BLaER1 (cell line): ENCODE measurements at regions not wholly inside any gene's neighbourhood (a gene's known extent, or its start where the extent isn't known, plus 50 kb on each side); places are given as distances from the start of the nearest gene placed in this dataset.

Experiments
- H3K27ac ChIP-seq: shearing (Covaris generic); formaldehyde crosslinking; 2 replicates; pipeline ENCODE4 v1.8.1; 2022
- H3K27me3 ChIP-seq: shearing (Covaris generic); formaldehyde crosslinking; 2 replicates; pipeline ENCODE4 v1.8.1; 2022
- H3K36me3 ChIP-seq: shearing (Covaris generic); formaldehyde crosslinking; 2 replicates; pipeline ENCODE4 v1.8.1; 2022
- H3K4me1 ChIP-seq: shearing (Covaris generic); formaldehyde crosslinking; 2 replicates; pipeline ENCODE4 v1.8.1; 2022
- H3K4me2 ChIP-seq: shearing (Covaris generic); formaldehyde crosslinking; 2 replicates; pipeline ENCODE4 v1.8.1; 2022
- H3K4me3 ChIP-seq: shearing (Covaris generic); formaldehyde crosslinking; 2 replicates; pipeline ENCODE4 v1.8.1; 2022
- H3K9ac ChIP-seq: shearing (Covaris generic); formaldehyde crosslinking; 2 replicates; pipeline ENCODE4 v1.8.1; 2022
- H3K9me3 ChIP-seq: shearing (Covaris generic); formaldehyde crosslinking; 2 replicates; pipeline ENCODE4 v1.8.1; 2022
- H4K20me1 ChIP-seq: shearing (Covaris generic); formaldehyde crosslinking; 2 replicates; pipeline ENCODE4 v1.8.1; 2022
- Cebpa-rat ChIP-seq: shearing (Covaris generic); IDR thresholded peaks from 2 replicates; pipeline ENCODE4 v1.8.1; 2022

- Histone ChIP-seq H3K9me3 (no peaks in the 10 kb centered on the region), H3K27ac (no peak overlapping the region), H4K20me1 (no peaks in the 10 kb centered on the region), H3K4me2 (no peak overlapping the region), H3K4me1 (no peaks in the 10 kb centered on the region), H3K9ac (no peak overlapping the region), H3K27me3 (no peaks in the 10 kb centered on the region), H3K4me3 (no peak overlapping the region), H3K36me3 (no peaks in the 10 kb centered on the region)
- TF ChIP-seq Cebpa-rat = no peak
These were observed 403.5 kb upstream of the RNF32 start for GRCh38 chr7:156236936-156237599.

- Histone ChIP-seq H3K27me3 (no peaks in the 10 kb centered on the region), H3K9me3 (no peaks in the 10 kb centered on the region), H3K36me3 (no peaks in the 10 kb centered on the region)
These were observed 404.2 kb upstream of the RNF32 start for GRCh38 chr7:156236181-156236889.

GRCh38 chr7:156234666-156235494 is 405.7 kb upstream of the RNF32 start:
- Histone ChIP-seq H3K9ac (no peak overlapping the region), H3K27ac (no peak overlapping the region), H3K9me3 (no peaks in the 10 kb centered on the region), H4K20me1 (no peaks in the 10 kb centered on the region), H3K27me3 (no peaks in the 10 kb centered on the region), H3K4me1 (no peaks in the 10 kb centered on the region), H3K4me2 (no peak overlapping the region), H3K4me3 (no peak overlapping the region), H3K36me3 (no peaks in the 10 kb centered on the region)
- no peak for TF ChIP-seq Cebpa-rat

More at GRCh38 chr7:156236181-156236889, 404.2 kb upstream of the RNF32 start:
- Histone ChIP-seq H3K4me1 (no peaks in the 10 kb centered on the region), H3K4me2 (no peak overlapping the region), H3K27ac (no peak overlapping the region), H3K9ac (no peak overlapping the region), H3K4me3 (no peak overlapping the region), H4K20me1 (no peaks in the 10 kb centered on the region)
- no peak for TF ChIP-seq Cebpa-rat

- Histone ChIP-seq H3K4me1 (no peaks in the 10 kb centered on the region), H3K27ac (no peak overlapping the region), H3K9ac (no peak overlapping the region), H3K36me3 (no peaks in the 10 kb centered on the region), H3K4me2 (no peak overlapping the region), H3K4me3 (no peak overlapping the region), H4K20me1 (no peaks in the 10 kb centered on the region), H3K27me3 (no peaks in the 10 kb centered on the region), H3K9me3 (0 out of 2 replicates have a peak, but pooled peaks cover under 1% of the 10 kb centered on the region)
- no peak for TF ChIP-seq Cebpa-rat
These were observed 406.4 kb upstream of the RNF32 start for GRCh38 chr7:156234192-156234591.

DNA sequence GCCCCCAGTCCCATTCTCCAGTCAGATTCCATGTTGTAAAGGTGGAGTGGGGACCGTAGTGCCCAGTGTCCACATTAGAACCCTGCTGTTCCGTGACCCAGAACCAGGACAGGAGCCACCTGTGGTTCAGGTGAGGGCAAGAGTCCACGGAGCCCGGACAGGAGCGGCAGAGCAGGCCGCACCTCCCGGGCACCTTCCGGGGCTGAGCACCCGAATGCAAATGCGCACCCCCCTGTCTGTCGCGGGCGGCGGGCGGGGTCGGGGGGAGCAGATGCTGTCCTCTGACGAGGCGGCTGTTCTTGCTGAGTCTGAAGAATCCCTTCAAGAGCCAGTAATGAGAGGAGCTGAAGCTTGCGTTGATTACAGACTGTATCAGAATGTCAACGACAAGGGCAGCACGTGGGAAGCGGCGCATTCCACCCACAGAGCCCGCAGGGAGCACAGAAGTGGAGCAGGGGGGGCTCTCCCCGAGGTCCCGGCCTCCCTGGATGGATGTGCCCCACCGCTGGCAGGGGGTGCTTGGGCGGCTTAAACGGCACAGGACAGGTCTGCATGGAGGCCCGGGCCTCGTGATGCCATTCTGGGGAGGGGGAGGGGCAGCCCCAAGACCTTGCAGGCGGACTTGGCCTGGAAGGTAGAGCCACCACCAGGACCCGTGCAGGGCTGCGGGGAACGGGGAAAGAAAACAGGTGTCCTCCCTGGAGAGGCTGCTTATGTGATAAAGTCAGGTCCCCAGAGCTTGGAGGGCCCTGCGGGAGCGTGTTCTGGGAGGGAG is 407.5 kb upstream of the RNF32 start:
- no peak overlapping the region for H3K9ac ChIP-seq
- no peaks in the 10 kb centered on the region for H3K4me1 ChIP-seq
- H4K20me1 ChIP-seq = no peaks in the 10 kb centered on the region
- TF ChIP-seq Cebpa-rat = no peak
- no peak overlapping the region for H3K4me2 ChIP-seq
- H3K27ac ChIP-seq = no peak overlapping the region
- no peak overlapping the region for H3K4me3 ChIP-seq
- H3K27me3 ChIP-seq = no peaks in the 10 kb centered on the region
- H3K9me3 ChIP-seq = 0 out of 2 replicates have a peak, but pooled peaks cover 9% of the 10 kb centered on the region
- H3K36me3 ChIP-seq = no peaks in the 10 kb centered on the region

DNA sequence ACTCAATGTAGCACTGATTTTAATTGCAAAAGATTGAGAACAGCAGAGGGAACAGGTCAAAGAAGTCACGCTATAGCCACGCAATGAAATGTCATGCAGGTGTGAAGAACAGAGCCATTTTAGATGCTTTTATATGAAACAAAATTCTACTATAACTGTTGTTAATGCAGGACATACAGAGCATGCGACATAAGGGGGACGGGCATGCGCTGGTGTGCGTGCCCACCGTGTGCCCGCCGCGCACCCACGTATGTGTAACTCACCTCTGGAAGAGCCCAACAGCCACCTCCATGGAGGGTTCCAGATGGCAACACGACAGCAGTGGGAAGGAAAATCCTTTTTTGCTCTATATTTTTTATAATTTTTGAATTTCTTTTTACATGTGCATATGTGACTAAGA is 410.0 kb upstream of the RNF32 start:
- Histone ChIP-seq H3K4me3 (no peak overlapping the region), H3K36me3 (no peaks in the 10 kb centered on the region), H3K9me3 (0 out of 2 replicates have a peak, but pooled peaks cover 9% of the 10 kb centered on the region), H3K9ac (no peak overlapping the region), H3K4me2 (no peak overlapping the region), H3K27ac (no peak overlapping the region), H3K4me1 (no peaks in the 10 kb centered on the region), H3K27me3 (no peaks in the 10 kb centered on the region), H4K20me1 (no peaks in the 10 kb centered on the region)
- TF ChIP-seq Cebpa-rat = no peak

DNA sequence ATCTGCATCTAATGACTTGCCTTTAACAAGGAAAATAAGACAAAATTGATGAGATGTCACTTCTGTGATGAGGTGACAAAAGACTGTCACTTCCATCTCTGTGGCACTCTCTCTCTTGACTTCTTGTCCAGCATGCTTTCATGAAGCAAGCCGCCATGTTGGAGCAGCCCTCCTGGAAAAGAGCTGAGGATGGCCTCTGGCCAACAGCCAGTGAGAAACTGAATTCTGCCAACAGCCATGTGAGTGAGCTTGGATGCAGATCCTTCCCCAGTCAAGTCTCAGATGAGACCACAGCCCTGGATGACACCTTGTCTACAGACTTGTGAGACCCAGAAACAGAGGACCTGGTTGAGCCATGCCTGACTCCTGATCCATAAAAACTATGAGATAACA is 412.6 kb upstream of the SHH start:
- no peaks in the 10 kb centered on the region for H3K36me3 ChIP-seq
- peaks cover 17% of the 10 kb centered on the region for H3K9me3 ChIP-seq
- H3K4me3 ChIP-seq = no peak overlapping the region
- no peak overlapping the region for H3K9ac ChIP-seq
- no peaks in the 10 kb centered on the region for H3K27me3 ChIP-seq
- H3K27ac ChIP-seq = no peak overlapping the region
- no peak overlapping the region for H3K4me2 ChIP-seq
- TF ChIP-seq Cebpa-rat = no peak
- no peaks in the 10 kb centered on the region for H4K20me1 ChIP-seq
- no peaks in the 10 kb centered on the region for H3K4me1 ChIP-seq

GRCh38 chr7:156223935-156224832 is 411.9 kb upstream of the SHH start:
- H3K27me3 ChIP-seq = no peaks in the 10 kb centered on the region
- H3K27ac ChIP-seq = no peak overlapping the region
- H3K4me1 ChIP-seq = no peaks in the 10 kb centered on the region
- no peaks in the 10 kb centered on the region for H3K36me3 ChIP-seq
- H3K9me3 ChIP-seq = peaks cover 17% of the 10 kb centered on the region
- no peak for TF ChIP-seq Cebpa-rat
- H4K20me1 ChIP-seq = no peaks in the 10 kb centered on the region
- H3K4me2 ChIP-seq = no peak overlapping the region
- H3K4me3 ChIP-seq = no peak overlapping the region
- no peak overlapping the region for H3K9ac ChIP-seq

DNA sequence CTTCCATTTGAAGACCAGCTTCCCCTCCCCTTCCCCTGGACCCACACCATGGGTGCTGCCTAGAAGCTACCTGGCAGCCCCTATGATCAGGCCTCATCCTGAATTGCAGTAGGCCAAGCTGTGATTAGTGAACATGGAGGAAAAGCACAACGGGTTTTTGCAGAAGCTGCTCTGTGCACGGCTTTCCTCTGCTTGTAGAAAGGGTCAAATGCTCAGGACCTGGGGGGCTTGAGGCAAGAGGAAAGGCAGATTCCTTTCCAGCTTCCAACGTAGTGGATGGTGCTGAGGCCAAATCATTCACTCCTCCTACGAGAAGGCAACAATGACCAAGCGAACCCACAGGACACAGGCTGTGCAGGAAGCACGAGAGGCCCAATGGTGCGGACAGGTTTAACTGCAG is 410.3 kb upstream of the SHH start:
- Histone ChIP-seq H3K9ac (no peak overlapping the region), H3K27ac (no peak overlapping the region), H3K4me3 (no peak overlapping the region), H3K4me1 (no peaks in the 10 kb centered on the region), H4K20me1 (no peaks in the 10 kb centered on the region), H3K9me3 (peaks cover 8% of the 10 kb centered on the region), H3K36me3 (no peaks in the 10 kb centered on the region), H3K27me3 (no peaks in the 10 kb centered on the region), H3K4me2 (no peak overlapping the region)
- no peak for TF ChIP-seq Cebpa-rat
